VCaP (cell line): ENCODE measurements at regions not wholly inside any gene's neighbourhood (a gene's known extent, or its start where the extent isn't known, plus 50 kb on each side); places are given as distances from the start of the nearest gene placed in this dataset.
"Not testable (repeated sequence)": the region's sequence is repeated elsewhere in the genome, so short reads cannot be mapped to it uniquely, and the experiment has no call there.

Experiments used
- H3K27ac ChIP-seq: fragments of 450-650 bp; 2 replicates; pipeline ENCODE4 v1.5.1; 2017
- CTCF ChIP-seq: fragments of 450-650 bp; conservative IDR thresholded peaks from 2 replicates; pipeline ENCODE4 v1.5.1; 2017; ENCODE audit warnings: mild to moderate bottlenecking, moderate library complexity

- H3K27ac ChIP-seq: no peak overlapping the region
- no peak for TF ChIP-seq CTCF
These were observed 898.9 kb downstream of the TAF11L14 start for GRCh38 chr5:18533137-18533536.

GRCh38 chr5:18534119-18534518 lies 899.9 kb downstream of the TAF11L14 start:
- no peak overlapping the region for H3K27ac ChIP-seq
- TF ChIP-seq CTCF: no peak

- not testable (repeated sequence) for H3K27ac ChIP-seq
These were observed 901.5 kb downstream of the TAF11L14 start for GRCh38 chr5:18535753-18536152.

- no peak overlapping the region for H3K27ac ChIP-seq
- no peak for TF ChIP-seq CTCF
These were observed 910.2 kb downstream of the TAF11L14 start for GRCh38 chr5:18544421-18544820.

GRCh38 chr5:18546591-18546990 lies 912.3 kb downstream of the TAF11L14 start:
- no peak for TF ChIP-seq CTCF
- H3K27ac ChIP-seq: no peak overlapping the region

GRCh38 chr5:18551716-18552115 lies 917.5 kb downstream of the TAF11L14 start:
- H3K27ac ChIP-seq: no peak overlapping the region
- TF ChIP-seq CTCF: no peak

GRCh38 chr5:18553269-18553668 lies 919.0 kb downstream of the TAF11L14 start:
- no peak for TF ChIP-seq CTCF
- H3K27ac ChIP-seq: no peak overlapping the region

- no peak for TF ChIP-seq CTCF
- no peak overlapping the region for H3K27ac ChIP-seq
These were observed 926.3 kb downstream of the TAF11L14 start for GRCh38 chr5:18560602-18561001.
